Endothelial cell of umbilical vein (primary cell): ENCODE measurements at regions not wholly inside any gene's neighbourhood (a gene's known extent, or its start where the extent isn't known, plus 50 kb on each side); places are given as distances from the start of the nearest gene placed in this dataset.

Source experiments
- EZH2 ChIP-seq: IDR thresholded peaks from 2 replicates; pipeline ENCODE4 v1.6.1; 2012; ENCODE audit warnings: borderline replicate concordance, low read depth, mild to moderate bottlenecking, moderate library complexity, low read length, inconsistent platforms; ENCODE audit not compliant: severe bottlenecking
- MAX ChIP-seq: IDR thresholded peaks from 2 replicates; pipeline ENCODE4 v1.6.1; 2011; ENCODE audit not compliant: insufficient read depth, insufficient read length
- POLR2AphosphoS5 ChIP-seq: IDR thresholded peaks from 2 replicates; pipeline ENCODE4 v1.6.1; 2012; ENCODE audit warnings: low read depth, mild to moderate bottlenecking, control low read depth, low read length, moderate library complexity; ENCODE audit not compliant: insufficient read depth

DNA sequence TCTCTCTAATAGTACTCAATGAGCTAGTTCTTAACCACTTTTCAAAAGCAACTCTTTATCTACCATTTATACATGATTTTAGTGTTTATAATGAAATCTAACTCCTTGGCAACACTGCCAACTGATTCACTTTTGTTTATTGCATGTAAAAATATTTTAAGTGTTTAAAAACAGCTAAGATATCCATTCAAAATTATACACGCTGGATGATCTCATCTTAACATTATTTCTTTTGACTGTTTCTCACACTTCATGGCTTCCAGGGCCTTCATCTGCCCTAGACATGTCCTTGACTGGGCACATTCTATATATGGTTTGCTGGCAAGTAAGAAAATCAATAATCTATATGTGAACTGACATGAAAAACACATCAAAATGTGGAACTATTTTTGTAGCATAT, 414.6 kb upstream of the LUZP2 start:
- TF ChIP-seq POLR2AphosphoS5 (no peak), EZH2 (no peak), MAX (no peak)
